ENCODE measurements at regions not wholly inside any gene's neighbourhood (a gene's known extent, or its start where the extent isn't known, plus 50 kb on each side); places are given as distances from the start of the nearest gene placed in this dataset.

GRCh38 chr6:91462241-91462640, 875.4 kb upstream of the MAP3K7 start:
- Histone ChIP-seq H3K27ac (ENCODE audit: insufficient read depth, low read length) (no peak overlapping the region), H3K27me3 (ENCODE audit: control insufficient read depth, insufficient read depth, low read length) (no peaks in the 10 kb centered on the region), H3K9me3 (ENCODE audit: control insufficient read depth, insufficient read depth, low read depth, low read length) (no peaks in the 10 kb centered on the region), H3K4me2 (ENCODE audit: extremely low read depth, insufficient read depth, low read length) (no peak overlapping the region), H3K79me2 (ENCODE audit: control insufficient read depth, insufficient read depth, low read length) (no peaks in the 10 kb centered on the region), H2AFZ (ENCODE audit: low read length) (no peak overlapping the region), H4K20me1 (ENCODE audit: control insufficient read depth, extremely low read depth, insufficient read depth, low read length) (no peaks in the 10 kb centered on the region), H3K4me3 (replicated peaks in 1 of 4; ENCODE audit: control extremely low read depth in 1 of 4, insufficient read depth in 1 of 4, low read depth in 3 of 4, low read length in 4 of 4) (no peak overlapping the region), H3K4me1 (ENCODE audit: control insufficient read depth, extremely low read depth, insufficient read depth, low read length) (no peaks in the 10 kb centered on the region), H3K9ac (ENCODE audit: insufficient read depth, low read length) (no peak overlapping the region), H3K36me3 (ENCODE audit: control insufficient read depth, insufficient read depth, low read length) (no peaks in the 10 kb centered on the region)
- DNase-seq (ENCODE audit: low read depth in 2 of 2): peak; percentile 28 to 83
- no peak for TF ChIP-seq CTCF (conservative IDR thresholded peaks at IDR 0.05 in 1 of 2, IDR thresholded peaks at IDR 0.05 in 1 of 2; ENCODE audit: low read depth in 1 of 2, low read length in 2 of 2)
- TF ChIP-seq EZH2 (IDR thresholded peaks at IDR 0.05; ENCODE audit: low read length, missing control alignments): no peak

GRCh38 chr6:91453224-91453878, 866.5 kb upstream of the MAP3K7 start:
- no peak overlapping the region for H3K27ac ChIP-seq (ENCODE audit: insufficient read depth, low read length)
- H4K20me1 ChIP-seq (ENCODE audit: control insufficient read depth, extremely low read depth, insufficient read depth, low read length): no peaks in the 10 kb centered on the region
- H3K9me3 ChIP-seq (ENCODE audit: control insufficient read depth, insufficient read depth, low read depth, low read length): no peaks in the 10 kb centered on the region
- no peak overlapping the region for H3K4me2 ChIP-seq (ENCODE audit: extremely low read depth, insufficient read depth, low read length)
- no peak for DNase-seq (ENCODE audit: low read depth in 2 of 2)
- H3K4me1 ChIP-seq (ENCODE audit: control insufficient read depth, extremely low read depth, insufficient read depth, low read length): no peaks in the 10 kb centered on the region
- no peak for TF ChIP-seq CTCF (conservative IDR thresholded peaks at IDR 0.05 in 1 of 2, IDR thresholded peaks at IDR 0.05 in 1 of 2; ENCODE audit: low read depth in 1 of 2, low read length in 2 of 2)
- no peak for TF ChIP-seq EZH2 (IDR thresholded peaks at IDR 0.05; ENCODE audit: low read length, missing control alignments)
- no peak overlapping the region for H2AFZ ChIP-seq (ENCODE audit: low read length)
- H3K9ac ChIP-seq (ENCODE audit: insufficient read depth, low read length): no peak overlapping the region
- no peaks in the 10 kb centered on the region for H3K27me3 ChIP-seq (ENCODE audit: control insufficient read depth, insufficient read depth, low read length)
- no peaks in the 10 kb centered on the region for H3K79me2 ChIP-seq (ENCODE audit: control insufficient read depth, insufficient read depth, low read length)
- H3K4me3 ChIP-seq (replicated peaks in 1 of 4; ENCODE audit: control extremely low read depth in 1 of 4, insufficient read depth in 1 of 4, low read depth in 3 of 4, low read length in 4 of 4): no peak overlapping the region
- no peaks in the 10 kb centered on the region for H3K36me3 ChIP-seq (ENCODE audit: control insufficient read depth, insufficient read depth, low read length)

GRCh38 chr6:91449539-91449938, 862.7 kb upstream of the MAP3K7 start:
- no peaks in the 10 kb centered on the region for H3K9me3 ChIP-seq (ENCODE audit: control insufficient read depth, insufficient read depth, low read depth, low read length)
- H3K36me3 ChIP-seq (ENCODE audit: control insufficient read depth, insufficient read depth, low read length): no peaks in the 10 kb centered on the region
- H3K4me3 ChIP-seq (replicated peaks in 1 of 4; ENCODE audit: control extremely low read depth in 1 of 4, insufficient read depth in 1 of 4, low read depth in 3 of 4, low read length in 4 of 4): no peak overlapping the region
- H3K9ac ChIP-seq (ENCODE audit: insufficient read depth, low read length): no peak overlapping the region
- H2AFZ ChIP-seq (ENCODE audit: low read length): no peak overlapping the region
- no peak overlapping the region for H3K27ac ChIP-seq (ENCODE audit: insufficient read depth, low read length)
- no peaks in the 10 kb centered on the region for H3K79me2 ChIP-seq (ENCODE audit: control insufficient read depth, insufficient read depth, low read length)
- no peak overlapping the region for H3K4me2 ChIP-seq (ENCODE audit: extremely low read depth, insufficient read depth, low read length)
- no peaks in the 10 kb centered on the region for H4K20me1 ChIP-seq (ENCODE audit: control insufficient read depth, extremely low read depth, insufficient read depth, low read length)
- peak; percentile 29 to 48 for DNase-seq (ENCODE audit: low read depth in 2 of 2)
- no peaks in the 10 kb centered on the region for H3K4me1 ChIP-seq (ENCODE audit: control insufficient read depth, extremely low read depth, insufficient read depth, low read length)
- TF ChIP-seq CTCF (conservative IDR thresholded peaks at IDR 0.05 in 1 of 2, IDR thresholded peaks at IDR 0.05 in 1 of 2; ENCODE audit: low read depth in 1 of 2, low read length in 2 of 2): no peak
- H3K27me3 ChIP-seq (ENCODE audit: control insufficient read depth, insufficient read depth, low read length): no peaks in the 10 kb centered on the region

All from fibroblast of lung (primary cell).